ENCODE measurements at regions not wholly inside any gene's neighbourhood (a gene's known extent, or its start where the extent isn't known, plus 50 kb on each side); places are given as distances from the start of the nearest gene placed in this dataset.

GRCh38 chr18:61742565-61743429 lies 150.0 kb downstream of the RNF152 start:
- TF ChIP-seq CTCF (conservative IDR thresholded peaks at IDR 0.05) = no peak
- no peak for TF ChIP-seq ZFX (IDR thresholded peaks at IDR 0.05)

All from C4-2B (cell line).